K562 (cell line): ENCODE measurements at regions not wholly inside any gene's neighbourhood (a gene's known extent, or its start where the extent isn't known, plus 50 kb on each side); places are given as distances from the start of the nearest gene placed in this dataset.

ENCODE experiments used
- ARNT ChIP-seq, 2 experiments: fragments of 450-650 bp; IDR thresholded peaks; 2 replicates each; pipeline ENCODE4 v1.6.1; 2016; ENCODE audit warnings: mild to moderate bottlenecking in 1 of 2
- BHLHE40 ChIP-seq: IDR thresholded peaks from 2 replicates; pipeline ENCODE4 v1.6.1; 2011; ENCODE audit warnings: low read length, improper control_type of control experiment
- CHD1 ChIP-seq: fragments of 200-600 bp; sonication (generic); IDR thresholded peaks from one replicate; pipeline ENCODE4 v1.6.1; 2012; ENCODE audit warnings: mild to moderate bottlenecking, moderate library complexity, low read length, inconsistent platforms
- ELK3 ChIP-seq: fragments of 450-650 bp; formaldehyde crosslinking; IDR thresholded peaks from 2 replicates; pipeline ENCODE4 v1.4.0; 2020; ENCODE audit warnings: mild to moderate bottlenecking
- EP300 ChIP-seq: IDR thresholded peaks from 2 replicates; pipeline ENCODE4 v1.6.1; 2012; ENCODE audit warnings: low read length, improper control_type of control experiment
- GABPA ChIP-seq: fragments of 200-800 bp; sonication (Bioruptor generic); conservative IDR thresholded peaks from 2 replicates; pipeline ENCODE4 v1.6.1; 2016; ENCODE audit warnings: low read depth, missing genetic modification characterization, missing compliant biosample characterization
- NCOA6 ChIP-seq: fragments of 450-650 bp; IDR thresholded peaks from 2 replicates; pipeline ENCODE4 v1.6.1; 2017; ENCODE audit warnings: mild to moderate bottlenecking
- NFIC ChIP-seq: fragments of 450-650 bp; IDR thresholded peaks from 2 replicates; pipeline ENCODE4 v1.6.1; 2017; ENCODE audit warnings: mild to moderate bottlenecking, inconsistent platforms
- NFRKB ChIP-seq: fragments of 450-650 bp; IDR thresholded peaks from 2 replicates; pipeline ENCODE4 v1.6.1; 2016; ENCODE audit warnings: low read depth
- ZC3H11A ChIP-seq: IDR thresholded peaks from 2 replicates; pipeline ENCODE4 v1.6.1; 2012; ENCODE audit warnings: low read depth, low read length, improper control_type of control experiment
- ZNF395 ChIP-seq: fragments of 200-800 bp; sonication (Bioruptor generic); IDR thresholded peaks from 2 replicates; pipeline ENCODE4 v1.6.1; 2017; ENCODE audit warnings: missing genetic modification characterization, missing compliant biosample characterization
- ZNF785 ChIP-seq: fragments of 250-450 bp; sonication (Bioruptor Pico); IDR thresholded peaks from 2 replicates; pipeline ENCODE4 v1.4.0; 2020; ENCODE audit warnings: mild to moderate bottlenecking
- TF ChIP-seq, protein P1 (sequence below): fragments of 150-350 bp; conservative IDR thresholded peaks from 2 replicates; pipeline ENCODE4 v1.6.1; 2014; ENCODE audit warnings: low read length
- TF ChIP-seq, protein P2 (sequence below), 2 experiments: IDR thresholded peaks; 2 replicates each; pipeline ENCODE4 v1.6.1; 2011; ENCODE audit warnings: borderline replicate concordance in 1 of 2, control low read depth in 1 of 2, low read depth in 1 of 2, low read length in 1 of 2, mild to moderate bottlenecking in 1 of 2, mixed read lengths in 1 of 2, moderate library complexity in 1 of 2; ENCODE audit not compliant: insufficient read depth in 1 of 2, insufficient read length in 1 of 2, poor library complexity in 1 of 2, severe bottlenecking in 1 of 2; ENCODE audit errors: extremely low read depth in 1 of 2

DNA sequence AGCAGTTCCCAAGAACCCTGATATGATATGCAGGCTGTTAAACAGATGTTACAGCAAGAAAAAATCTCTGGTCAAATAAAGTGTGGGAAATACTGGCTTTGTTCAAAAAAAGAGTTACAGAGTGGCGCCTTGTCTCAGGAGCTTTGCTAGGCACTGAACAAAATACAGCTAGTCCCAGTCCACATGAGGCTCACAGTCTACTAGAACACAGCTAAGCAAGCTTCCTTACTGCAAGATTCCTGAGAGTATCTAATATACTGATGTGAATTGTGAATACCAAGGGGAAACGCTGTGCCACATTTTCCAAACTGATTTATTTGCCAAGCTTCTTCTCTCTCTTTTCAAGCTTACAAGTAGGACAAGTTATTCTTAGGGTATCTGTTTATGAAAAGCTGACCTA is 188.8 kb upstream of the NABP1 start:
- TF ChIP-seq, protein P1, sequence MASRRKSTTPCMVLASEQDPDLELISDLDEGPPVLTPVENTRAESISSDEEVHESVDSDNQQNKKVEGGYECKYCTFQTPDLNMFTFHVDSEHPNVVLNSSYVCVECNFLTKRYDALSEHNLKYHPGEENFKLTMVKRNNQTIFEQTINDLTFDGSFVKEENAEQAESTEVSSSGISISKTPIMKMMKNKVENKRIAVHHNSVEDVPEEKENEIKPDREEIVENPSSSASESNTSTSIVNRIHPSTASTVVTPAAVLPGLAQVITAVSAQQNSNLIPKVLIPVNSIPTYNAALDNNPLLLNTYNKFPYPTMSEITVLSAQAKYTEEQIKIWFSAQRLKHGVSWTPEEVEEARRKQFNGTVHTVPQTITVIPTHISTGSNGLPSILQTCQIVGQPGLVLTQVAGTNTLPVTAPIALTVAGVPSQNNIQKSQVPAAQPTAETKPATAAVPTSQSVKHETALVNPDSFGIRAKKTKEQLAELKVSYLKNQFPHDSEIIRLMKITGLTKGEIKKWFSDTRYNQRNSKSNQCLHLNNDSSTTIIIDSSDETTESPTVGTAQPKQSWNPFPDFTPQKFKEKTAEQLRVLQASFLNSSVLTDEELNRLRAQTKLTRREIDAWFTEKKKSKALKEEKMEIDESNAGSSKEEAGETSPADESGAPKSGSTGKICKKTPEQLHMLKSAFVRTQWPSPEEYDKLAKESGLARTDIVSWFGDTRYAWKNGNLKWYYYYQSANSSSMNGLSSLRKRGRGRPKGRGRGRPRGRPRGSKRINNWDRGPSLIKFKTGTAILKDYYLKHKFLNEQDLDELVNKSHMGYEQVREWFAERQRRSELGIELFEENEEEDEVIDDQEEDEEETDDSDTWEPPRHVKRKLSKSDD, result no peak
- TF ChIP-seq ZNF785 (no peak), NCOA6 (no peak), ELK3 (CRISPR knock-in tag) (no peak), ZC3H11A (no peak), BHLHE40 (no peak), CHD1 (no peak), EP300 (no peak), ZNF395 (CRISPR knock-in tag) (no peak), GABPA (tag) (no peak), NFRKB (no peak), ARNT (IDR thresholded peaks at IDR 0.05) (no peak), NFIC (no peak)
- TF ChIP-seq, protein P2, sequence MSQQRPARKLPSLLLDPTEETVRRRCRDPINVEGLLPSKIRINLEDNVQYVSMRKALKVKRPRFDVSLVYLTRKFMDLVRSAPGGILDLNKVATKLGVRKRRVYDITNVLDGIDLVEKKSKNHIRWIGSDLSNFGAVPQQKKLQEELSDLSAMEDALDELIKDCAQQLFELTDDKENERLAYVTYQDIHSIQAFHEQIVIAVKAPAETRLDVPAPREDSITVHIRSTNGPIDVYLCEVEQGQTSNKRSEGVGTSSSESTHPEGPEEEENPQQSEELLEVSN (IDR thresholded peaks at IDR 0.05; ENCODE audit: borderline replicate concordance in 1 of 2, extremely low read depth in 1 of 2, insufficient read depth in 1 of 2, insufficient read length in 1 of 2, low read depth in 1 of 2, low read length in 1 of 2, poor library complexity in 1 of 2, severe bottlenecking in 1 of 2), result no peak
